ENCODE measurements at regions not wholly inside any gene's neighbourhood (a gene's known extent, or its start where the extent isn't known, plus 50 kb on each side); places are given as distances from the start of the nearest gene placed in this dataset.

- FAIRE-seq (no peak), DNase-seq (ENCODE audit: low read depth, low spot score) (no peak)
- TF ChIP-seq CTCF (optimal IDR thresholded peaks at IDR 0.05 in 1 of 3, IDR thresholded peaks at IDR 0.05 in 1 of 3, conservative IDR thresholded peaks at IDR 0.05 in 1 of 3; ENCODE audit: extremely low read depth in 1 of 3, insufficient read depth in 2 of 3, low read length in 3 of 3) = no peak
- no peak for TF ChIP-seq EZH2 (IDR thresholded peaks at IDR 0.05; ENCODE audit: low read length)
- dilution Hi-C loops (cut with MboI; ENCODE audit: extremely low pct_ligation_motif_present, low sequenced_read_pairs) = no loop called here
- Histone ChIP-seq H4K20me1 (ENCODE audit: control insufficient read depth, extremely low read depth, insufficient read depth, low read length) (no peaks in the 10 kb centered on the region), H3K27ac (ENCODE audit: control insufficient read depth, insufficient read depth, low read length) (no peak overlapping the region), H3K27me3 (ENCODE audit: control insufficient read depth, extremely low read depth, insufficient read depth, low read length) (no peaks in the 10 kb centered on the region), H3K36me3 (ENCODE audit: control insufficient read depth in 2 of 2, extremely low read depth in 1 of 2, insufficient read depth in 2 of 2, low read length in 2 of 2) (no peaks in the 10 kb centered on the region), H3K9me3 (ENCODE audit: control insufficient read depth, low read depth, low read length) (no peaks in the 10 kb centered on the region), H3K4me2 (ENCODE audit: control insufficient read depth, extremely low read depth, insufficient read depth, low read depth, low read length) (no peak overlapping the region), H3K9me1 (ENCODE audit: control insufficient read depth, extremely low read depth, insufficient read depth, low read length) (no peaks in the 10 kb centered on the region), H3K4me3 (ENCODE audit: control insufficient read depth in 2 of 3, extremely low read depth in 1 of 3, insufficient read depth in 2 of 3, low read depth in 1 of 3, low read length in 3 of 3) (no peak overlapping the region), H3K9ac (ENCODE audit: control insufficient read depth, extremely low read depth, insufficient read depth, low read length) (no peak overlapping the region), H3K4me1 (ENCODE audit: control insufficient read depth, extremely low read depth, insufficient read depth, low read length) (no peaks in the 10 kb centered on the region), H3K79me2 (ENCODE audit: control insufficient read depth, insufficient read depth, low read length) (no peaks in the 10 kb centered on the region), H2AFZ (ENCODE audit: control insufficient read depth, low read length) (no peak overlapping the region)
Measured at GRCh38 chr1:30117685-30118084, 605.7 kb downstream of the MATN1 start.

GRCh38 chr1:30111431-30111830 is 612.0 kb downstream of the MATN1 start:
- TF ChIP-seq EZH2 (IDR thresholded peaks at IDR 0.05; ENCODE audit: low read length) (no peak), CTCF (optimal IDR thresholded peaks at IDR 0.05 in 1 of 3, IDR thresholded peaks at IDR 0.05 in 1 of 3, conservative IDR thresholded peaks at IDR 0.05 in 1 of 3; ENCODE audit: extremely low read depth in 1 of 3, insufficient read depth in 2 of 3, low read length in 3 of 3) (peak; percentile 61 to 85 (median 71))
- FAIRE-seq = peak; percentile 73
- H3K9me1 ChIP-seq (ENCODE audit: control insufficient read depth, extremely low read depth, insufficient read depth, low read length) = no peaks in the 10 kb centered on the region

More at GRCh38 chr1:30111431-30111830, 612.0 kb downstream of the MATN1 start:
- Histone ChIP-seq H3K27ac (ENCODE audit: control insufficient read depth, insufficient read depth, low read length) (no peak overlapping the region), H2AFZ (ENCODE audit: control insufficient read depth, low read length) (no peak overlapping the region), H3K9me3 (ENCODE audit: control insufficient read depth, low read depth, low read length) (no peaks in the 10 kb centered on the region), H4K20me1 (ENCODE audit: control insufficient read depth, extremely low read depth, insufficient read depth, low read length) (no peaks in the 10 kb centered on the region), H3K4me3 (ENCODE audit: control insufficient read depth in 2 of 3, extremely low read depth in 1 of 3, insufficient read depth in 2 of 3, low read depth in 1 of 3, low read length in 3 of 3) (no peak overlapping the region), H3K79me2 (ENCODE audit: control insufficient read depth, insufficient read depth, low read length) (no peaks in the 10 kb centered on the region), H3K27me3 (ENCODE audit: control insufficient read depth, extremely low read depth, insufficient read depth, low read length) (peaks cover 24% of the 10 kb centered on the region), H3K4me2 (ENCODE audit: control insufficient read depth, extremely low read depth, insufficient read depth, low read depth, low read length) (no peak overlapping the region), H3K36me3 (ENCODE audit: control insufficient read depth in 2 of 2, extremely low read depth in 1 of 2, insufficient read depth in 2 of 2, low read length in 2 of 2) (no peaks in the 10 kb centered on the region), H3K9ac (ENCODE audit: control insufficient read depth, extremely low read depth, insufficient read depth, low read length) (no peak overlapping the region), H3K4me1 (ENCODE audit: control insufficient read depth, extremely low read depth, insufficient read depth, low read length) (no peaks in the 10 kb centered on the region)
- DNase-seq (ENCODE audit: low read depth, low spot score) = no peak
- dilution Hi-C loops (cut with MboI; ENCODE audit: extremely low pct_ligation_motif_present, low sequenced_read_pairs) = no loop called here

All from keratinocyte (primary cell).